H9 (cell line): ENCODE measurements at regions not wholly inside any gene's neighbourhood (a gene's known extent, or its start where the extent isn't known, plus 50 kb on each side); places are given as distances from the start of the nearest gene placed in this dataset.

Experiments used
- DNase-seq: peaks from one replicate; pipeline ENCODE4 v3.0.0-alpha.2; 2017
- H2AFZ ChIP-seq: one replicate; pipeline ENCODE4 v1.6.1; 2013; ENCODE audit warnings: mild to moderate bottlenecking, low read length, control low read depth, moderate library complexity
- H2AK5ac ChIP-seq: 2 replicates; pipeline ENCODE4 v1.6.1; 2013; ENCODE audit warnings: low read length, control low read depth, mixed read lengths; ENCODE audit not compliant: insufficient read length
- H2BK120ac ChIP-seq: one replicate; pipeline ENCODE4 v1.6.1; 2013; ENCODE audit warnings: low read depth, mild to moderate bottlenecking, low read length, control low read depth, inconsistent platforms; ENCODE audit not compliant: poor library complexity, severe bottlenecking
- H2BK12ac ChIP-seq: 2 replicates; pipeline ENCODE4 v1.6.1; 2013; ENCODE audit warnings: low read length, control low read depth, mixed read lengths, low read depth; ENCODE audit not compliant: insufficient read length
- H2BK15ac ChIP-seq: 2 replicates; pipeline ENCODE4 v1.6.1; 2013; ENCODE audit warnings: low read depth, low read length, control low read depth
- H2BK20ac ChIP-seq: one replicate; pipeline ENCODE4 v1.6.1; 2013; ENCODE audit warnings: low read depth, mild to moderate bottlenecking, low read length, control low read depth, inconsistent platforms; ENCODE audit not compliant: poor library complexity, severe bottlenecking
- H2BK5ac ChIP-seq: 2 replicates; pipeline ENCODE4 v1.6.1; 2013; ENCODE audit warnings: low read length, control low read depth, mixed read lengths; ENCODE audit not compliant: insufficient read length
- H3K14ac ChIP-seq: 2 replicates; pipeline ENCODE4 v1.6.1; 2013; ENCODE audit warnings: low read length, control low read depth; ENCODE audit not compliant: insufficient read depth
- H3K18ac ChIP-seq: 2 replicates; pipeline ENCODE4 v1.6.1; 2013; ENCODE audit warnings: low read depth, mild to moderate bottlenecking, mixed read lengths, low read length, control low read depth; ENCODE audit not compliant: insufficient read length
- H3K23ac ChIP-seq: 2 replicates; pipeline ENCODE4 v1.6.1; 2013; ENCODE audit warnings: low read length, control low read depth, mixed read lengths, low read depth; ENCODE audit not compliant: insufficient read length
- H3K23me2 ChIP-seq: 2 replicates; pipeline ENCODE4 v1.6.1; 2013; ENCODE audit warnings: low read depth, mild to moderate bottlenecking, mixed read lengths, low read length, control low read depth; ENCODE audit not compliant: insufficient read length, poor library complexity, severe bottlenecking
- H3K27ac ChIP-seq: 2 replicates; pipeline ENCODE4 v1.5.1; 2013; ENCODE audit warnings: low read length, control low read depth, mixed read lengths, low read depth; ENCODE audit not compliant: insufficient read length
- H3K27me3 ChIP-seq: 2 replicates; pipeline ENCODE4 v1.6.1; 2013; ENCODE audit warnings: low read length, control low read depth, inconsistent platforms; ENCODE audit not compliant: insufficient read depth
- H3K4ac ChIP-seq: 2 replicates; pipeline ENCODE4 v1.6.1; 2013; ENCODE audit warnings: low read depth, mild to moderate bottlenecking, control low read depth, inconsistent platforms, low read length, moderate library complexity
- H3K4me1 ChIP-seq: 2 replicates; pipeline ENCODE4 v1.6.1; 2013; ENCODE audit warnings: low read length, control low read depth, inconsistent platforms; ENCODE audit not compliant: insufficient read depth
- H3K4me2 ChIP-seq: 2 replicates; pipeline ENCODE4 v1.6.1; 2013; ENCODE audit warnings: low read length, control low read depth, mixed read lengths; ENCODE audit not compliant: insufficient read length, insufficient read depth
- H3K56ac ChIP-seq: 2 replicates; pipeline ENCODE4 v1.6.1; 2013; ENCODE audit warnings: low read depth, mild to moderate bottlenecking, mixed read lengths, low read length, control low read depth; ENCODE audit not compliant: insufficient read length
- H3K79me1 ChIP-seq: 2 replicates; pipeline ENCODE4 v1.6.1; 2013; ENCODE audit warnings: low read depth, mild to moderate bottlenecking, moderate library complexity, low read length, control low read depth, inconsistent platforms; ENCODE audit not compliant: insufficient read depth, poor library complexity, severe bottlenecking
- H3K79me2 ChIP-seq: 2 replicates; pipeline ENCODE4 v1.6.1; 2013; ENCODE audit warnings: low read length, control low read depth, inconsistent platforms; ENCODE audit not compliant: insufficient read depth
- H3K9ac ChIP-seq: 2 replicates; pipeline ENCODE4 v1.6.1; 2013; ENCODE audit warnings: low read length, control low read depth, mixed read lengths; ENCODE audit not compliant: insufficient read length; ENCODE audit errors: extremely low read depth
- H3K9me3 ChIP-seq: one replicate; pipeline ENCODE4 v1.6.1; 2013; ENCODE audit warnings: low read depth, low read length, inconsistent platforms; ENCODE audit not compliant: control insufficient read depth
- H3T11ph ChIP-seq: one replicate; pipeline ENCODE4 v1.6.1; 2013; ENCODE audit warnings: mild to moderate bottlenecking, low read length, control low read depth, inconsistent platforms
- H4K20me1 ChIP-seq: one replicate; pipeline ENCODE4 v1.6.1; 2013; ENCODE audit not compliant: control insufficient read depth, insufficient read length, insufficient read depth
- H4K5ac ChIP-seq: 2 replicates; pipeline ENCODE4 v1.6.1; 2013; ENCODE audit warnings: low read depth, mild to moderate bottlenecking, mixed read lengths, low read length, control low read depth; ENCODE audit not compliant: insufficient read length
- H4K8ac ChIP-seq: replicated peaks from 2 replicates; pipeline ENCODE4 v1.6.1; 2013; ENCODE audit warnings: low read length, control low read depth, mixed read lengths, low read depth; ENCODE audit not compliant: insufficient read length
- H4K91ac ChIP-seq: 2 replicates; pipeline ENCODE4 v1.6.1; 2013; ENCODE audit warnings: low read depth, mild to moderate bottlenecking, moderate library complexity, mixed read lengths, low read length, control low read depth; ENCODE audit not compliant: insufficient read length
- H3K27ac Mint-ChIP-seq, 3 experiments: 2 replicates in 2 of 3; 3 replicates in 1 of 3; pipeline ENCODE4 v1.8.0; 2020 to 2021; ENCODE audit warnings: mixed read lengths in 3 of 3, mild to moderate bottlenecking in 1 of 3, moderate library complexity in 1 of 3
- H3K27me3 Mint-ChIP-seq: 2 replicates; pipeline ENCODE4 v1.8.0; 2021; ENCODE audit warnings: low read depth, mild to moderate bottlenecking, moderate library complexity, mixed read lengths
- H3K36me3 Mint-ChIP-seq, 3 experiments: 2 replicates in 2 of 3; 3 replicates in 1 of 3; pipeline ENCODE4 v1.8.0; 2020 to 2021; ENCODE audit warnings: low read depth in 3 of 3, mixed read lengths in 3 of 3; ENCODE audit not compliant: insufficient read depth in 1 of 3
- H3K4me1 Mint-ChIP-seq, 2 experiments: 2 replicates each; pipeline ENCODE4 v1.8.0; 2020; ENCODE audit warnings: mixed read lengths in 2 of 2
- H3K4me3 Mint-ChIP-seq, 2 experiments: 2 replicates in 1 of 2; 3 replicates in 1 of 2; pipeline ENCODE4 v1.8.0; 2020 to 2021; ENCODE audit warnings: mild to moderate bottlenecking in 2 of 2, mixed read lengths in 2 of 2, moderate library complexity in 1 of 2
- H3K9me3 Mint-ChIP-seq, 2 experiments: 2 replicates in 1 of 2; 3 replicates in 1 of 2; pipeline ENCODE4 v1.8.0; 2020; ENCODE audit warnings: mild to moderate bottlenecking in 2 of 2, mixed read lengths in 2 of 2, moderate library complexity in 1 of 2
- CTCF ChIP-seq: fragments of 200-600 bp; sonication (generic); conservative IDR thresholded peaks from 3 replicates; pipeline ENCODE4 v1.8.0; 2021; ENCODE audit warnings: antibody characterized with exemption, mild to moderate bottlenecking
- WGBS: extraction: QIAGEN DNeasy Blood & Tissue Kit; methylation state at CpG from one replicate; pipeline ENCODE4 v1.1.7; 2013; ENCODE audit warnings: missing lambda C conversion rate, low lambda C conversion rate, mixed read lengths; ENCODE audit not compliant: insufficient read length; ENCODE audit errors: extremely low coverage; 5-methylcytosine and 5-hydroxymethylcytosine counted together

DNA sequence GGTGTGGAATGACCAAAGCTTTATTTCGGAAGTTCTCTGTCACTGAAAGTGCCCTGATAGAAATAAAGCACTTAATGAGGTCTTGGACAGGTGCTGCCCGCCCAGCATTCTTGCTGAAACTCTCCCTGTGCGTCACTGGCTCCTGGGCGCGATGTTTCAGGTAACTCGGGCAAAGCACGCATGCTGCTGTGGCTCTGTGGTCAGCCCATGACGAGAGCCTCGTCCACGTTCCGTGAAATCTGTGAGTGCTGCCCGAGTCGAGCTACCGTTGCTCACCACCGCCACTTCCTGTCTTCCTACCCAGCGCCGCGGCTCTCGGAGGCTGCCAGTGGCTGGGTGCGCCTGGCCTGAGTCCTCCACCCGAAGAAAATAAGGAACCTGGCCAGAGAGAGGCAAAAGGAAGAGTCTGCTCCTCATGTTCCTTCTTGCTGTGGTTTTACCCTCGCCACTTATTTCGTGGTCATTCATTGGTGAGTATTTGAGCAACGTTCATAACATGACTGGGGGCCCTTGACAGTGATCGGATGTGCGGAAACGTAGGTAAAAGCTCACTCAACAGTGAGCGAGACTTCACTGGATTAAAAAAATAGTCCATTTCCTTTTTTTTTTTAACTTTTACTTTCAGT, 95.5 kb downstream of the MAP3K8 start:
- WGBS = no CpG with 5 or more reads among the region's 28 CpGs
- no peak overlapping the region for H3K27ac Mint-ChIP-seq
- DNase-seq = peak; percentile 40

More for the DNA sequence above, 95.5 kb downstream of the MAP3K8 start:
- Histone ChIP-seq H3K23me2 (no peaks in the 10 kb centered on the region), H2BK12ac (no peak overlapping the region), H3K4me1 (0 out of 2 replicates have a peak, but pooled peaks cover 2% of the 10 kb centered on the region), H3K18ac (no peak overlapping the region), H3T11ph (no peak overlapping the region), H2AFZ (no peak overlapping the region), H3K23ac (no peak overlapping the region), H3K9ac (no peak overlapping the region), H4K5ac (no peak overlapping the region), H3K27ac (no peak overlapping the region), H4K20me1 (no peaks in the 10 kb centered on the region), H3K4ac (no peak overlapping the region), H3K9me3 (no peaks in the 10 kb centered on the region), H3K27me3 (no peaks in the 10 kb centered on the region), H4K91ac (no peak overlapping the region), H2BK15ac (no peak overlapping the region), H2AK5ac (no peak overlapping the region), H4K8ac (no peak overlapping the region), H2BK120ac (no peak overlapping the region), H2BK20ac (no peak overlapping the region), H3K56ac (no peak overlapping the region), H2BK5ac (no peak overlapping the region), H3K4me2 (no peak overlapping the region), H3K79me2 (no peaks in the 10 kb centered on the region), H3K14ac (no peak overlapping the region; the same call in 1 of the 2 replicates), H3K79me1 (no peaks in the 10 kb centered on the region)
- peaks cover 22 to 24% of the 10 kb centered on the region in 2 experiments for H3K4me1 Mint-ChIP-seq
- TF ChIP-seq CTCF = no peak
- H3K4me3 Mint-ChIP-seq = no peak overlapping the region
- H3K27me3 Mint-ChIP-seq = peaks cover 9% of the 10 kb centered on the region; the same call in 1 of the 2 replicates
- no peaks in the 10 kb centered on the region for H3K36me3 Mint-ChIP-seq
- no peaks in the 10 kb centered on the region for H3K9me3 Mint-ChIP-seq
